ENCODE measurements at regions not wholly inside any gene's neighbourhood (a gene's known extent, or its start where the extent isn't known, plus 50 kb on each side); places are given as distances from the start of the nearest gene placed in this dataset.
"Not testable (repeated sequence)": the region's sequence is repeated elsewhere in the genome, so short reads cannot be mapped to it uniquely, and the experiment has no call there.

- no peak for DNase-seq (ENCODE audit: low read depth in 2 of 2)
Observed at GRCh38 chr4:101670370-101670769, 120.2 kb upstream of the BANK1 start.

DNA sequence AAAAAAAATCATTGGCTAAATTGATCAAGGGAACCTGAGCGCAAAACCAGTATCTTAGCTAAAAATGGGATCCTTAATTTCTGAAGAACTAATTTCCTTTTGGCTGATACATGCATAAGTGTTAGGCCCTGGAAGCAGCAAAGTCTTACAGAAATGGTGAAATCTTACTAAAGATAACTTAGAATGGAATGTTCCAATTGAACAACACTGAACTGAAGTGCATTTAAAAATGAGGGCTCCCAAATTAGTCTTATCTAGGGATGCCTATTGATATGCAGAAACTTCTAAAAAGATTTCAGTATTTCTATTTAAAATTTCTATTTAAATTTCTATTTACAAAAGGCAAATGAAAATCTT is 120.7 kb upstream of the BANK1 start:
- no peak for DNase-seq (ENCODE audit: low read depth in 2 of 2)

- DNase-seq (ENCODE audit: low read depth in 2 of 2): no peak
Observed at GRCh38 chr4:101669138-101669831, 121.2 kb upstream of the BANK1 start.

DNA sequence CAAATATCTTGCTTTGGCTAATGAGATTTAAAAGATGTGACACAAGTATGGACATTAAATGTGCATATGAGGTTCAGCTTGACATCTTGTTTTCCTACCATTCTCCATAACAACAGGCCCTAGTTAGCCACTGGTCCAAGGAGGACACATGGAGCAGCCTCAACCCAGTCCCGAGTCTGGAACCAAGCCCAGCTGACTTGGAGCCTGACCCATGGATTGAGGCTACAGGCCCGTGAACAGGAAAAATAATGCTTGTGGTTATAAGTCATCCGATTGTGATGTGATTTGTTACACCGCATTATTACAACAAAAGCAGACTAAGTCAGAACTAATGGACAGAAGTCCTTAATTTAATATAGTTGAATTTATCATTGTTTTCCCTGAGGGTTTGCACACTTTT is 123.2 kb upstream of the BANK1 start:
- no peak for DNase-seq (ENCODE audit: low read depth in 2 of 2)

DNA sequence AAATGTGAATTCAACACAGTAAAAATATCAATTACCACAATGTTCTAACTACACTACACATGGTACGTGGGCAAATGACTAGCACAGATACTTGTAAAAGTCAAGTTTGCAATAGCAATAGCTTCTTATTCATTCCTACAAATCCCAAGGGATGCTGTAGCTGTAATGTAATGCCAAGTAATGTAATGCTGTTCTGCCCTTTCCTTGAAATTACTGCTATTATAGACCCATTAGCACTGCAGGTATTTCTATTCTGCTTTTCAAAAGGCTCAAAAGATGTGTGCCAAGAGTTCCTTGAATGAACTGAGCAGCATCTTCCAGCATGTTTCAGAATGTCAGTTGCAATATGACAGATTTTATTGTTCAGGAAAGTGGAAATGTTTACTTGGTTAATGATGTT is 129.9 kb upstream of the BANK1 start:
- no peak for DNase-seq (ENCODE audit: low read depth in 2 of 2)

DNA sequence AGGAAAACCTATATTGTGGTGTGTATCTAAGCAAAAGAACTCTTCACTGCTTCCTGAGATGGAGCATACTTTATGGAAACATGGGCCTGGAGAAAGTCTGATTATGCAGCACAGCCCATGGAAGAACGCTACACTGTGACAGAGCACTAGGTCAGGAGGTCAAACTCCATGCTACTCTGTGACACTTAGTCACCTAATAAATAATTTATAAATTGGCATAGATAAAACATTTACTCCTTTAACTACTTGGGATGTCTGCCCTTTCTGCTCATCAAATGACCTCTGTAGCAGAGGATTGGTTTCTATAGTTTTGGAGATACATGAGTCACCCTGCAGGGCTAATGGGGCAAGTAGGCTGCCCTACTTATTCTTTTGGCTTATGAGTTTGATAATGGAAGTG is 134.7 kb upstream of the BANK1 start:
- DNase-seq (ENCODE audit: low read depth in 2 of 2): no peak

DNA sequence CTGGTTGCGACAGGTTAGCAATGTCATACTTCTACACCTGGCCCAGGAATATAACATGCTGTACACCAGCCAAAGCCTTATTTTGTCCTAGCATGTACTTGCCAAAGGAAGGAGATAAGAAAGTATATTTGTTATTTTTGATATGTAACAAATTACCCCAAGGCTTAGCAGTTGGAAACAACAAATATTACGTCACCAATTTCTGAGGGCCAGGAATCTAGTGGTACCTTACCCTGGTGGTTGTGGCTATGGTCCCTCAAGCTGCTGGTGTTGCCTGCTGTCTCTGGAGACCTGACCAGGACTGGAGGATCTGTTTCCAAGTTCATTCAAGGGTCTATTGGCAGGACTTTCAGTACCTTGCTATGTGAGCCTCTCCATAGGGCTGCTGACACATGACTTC is 135.5 kb upstream of the BANK1 start:
- no peak for DNase-seq (ENCODE audit: low read depth in 2 of 2)

DNA sequence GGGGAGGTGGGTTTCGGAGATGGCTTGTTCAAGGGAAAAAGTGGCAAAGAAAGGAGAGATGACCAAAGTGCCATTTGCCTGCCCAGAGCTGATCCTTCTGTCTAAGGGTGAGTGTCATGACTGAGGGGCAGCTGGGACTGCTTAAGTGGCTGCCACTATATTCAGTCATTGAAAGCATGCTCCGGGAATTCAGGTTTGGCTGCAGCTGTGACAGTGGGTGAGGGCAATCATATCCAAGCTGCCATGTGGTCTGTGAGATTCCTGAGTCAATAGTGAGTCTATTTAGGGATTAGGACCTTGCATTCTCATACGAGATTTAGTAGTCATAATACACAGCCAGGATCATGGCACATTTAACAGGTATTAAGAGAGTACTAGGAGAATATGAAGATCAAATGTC is 138.8 kb upstream of the BANK1 start:
- DNase-seq (ENCODE audit: low read depth in 2 of 2): no peak

DNA sequence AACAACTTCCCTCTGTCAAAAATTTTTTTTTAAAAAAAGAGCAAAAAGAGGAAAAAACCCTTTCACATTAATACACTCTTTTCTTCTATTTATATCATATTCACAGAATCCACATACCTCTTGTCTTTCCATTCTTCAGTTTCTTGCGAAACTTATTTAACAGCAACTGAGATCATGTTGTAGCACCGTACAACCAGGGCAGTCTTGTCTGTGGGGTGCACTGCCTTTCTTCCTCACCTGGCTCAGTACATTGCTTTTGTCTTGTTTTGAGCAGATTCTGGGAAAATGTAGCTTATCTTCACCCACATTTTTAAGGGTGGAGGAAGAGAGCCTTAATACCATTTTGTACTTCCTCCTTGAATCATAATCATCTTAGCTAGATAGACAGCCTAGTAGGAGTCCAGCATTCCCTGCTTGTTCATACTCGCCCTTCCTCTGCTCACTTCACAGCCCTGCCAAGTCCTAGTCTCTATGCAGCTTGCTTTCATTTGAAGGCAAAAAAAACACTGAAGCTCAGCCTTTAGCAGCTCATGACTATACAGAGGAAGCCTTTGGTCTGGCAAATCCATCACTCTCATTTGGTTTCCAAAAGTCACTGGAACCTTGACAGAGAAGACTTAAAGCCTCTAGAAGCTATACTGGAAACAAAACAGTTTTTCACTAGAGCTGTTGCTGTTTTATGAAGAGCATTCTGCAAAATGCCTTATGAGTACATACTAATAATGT is 140.6 kb upstream of the BANK1 start:
- no peak for DNase-seq (ENCODE audit: low read depth in 2 of 2)

GRCh38 chr4:101647710-101648034 is 142.9 kb upstream of the BANK1 start:
- no peak for DNase-seq (ENCODE audit: low read depth in 2 of 2)

- no peak for DNase-seq (ENCODE audit: low read depth in 2 of 2)
Observed at GRCh38 chr4:101644516-101644915, 146.0 kb upstream of the BANK1 start.

DNA sequence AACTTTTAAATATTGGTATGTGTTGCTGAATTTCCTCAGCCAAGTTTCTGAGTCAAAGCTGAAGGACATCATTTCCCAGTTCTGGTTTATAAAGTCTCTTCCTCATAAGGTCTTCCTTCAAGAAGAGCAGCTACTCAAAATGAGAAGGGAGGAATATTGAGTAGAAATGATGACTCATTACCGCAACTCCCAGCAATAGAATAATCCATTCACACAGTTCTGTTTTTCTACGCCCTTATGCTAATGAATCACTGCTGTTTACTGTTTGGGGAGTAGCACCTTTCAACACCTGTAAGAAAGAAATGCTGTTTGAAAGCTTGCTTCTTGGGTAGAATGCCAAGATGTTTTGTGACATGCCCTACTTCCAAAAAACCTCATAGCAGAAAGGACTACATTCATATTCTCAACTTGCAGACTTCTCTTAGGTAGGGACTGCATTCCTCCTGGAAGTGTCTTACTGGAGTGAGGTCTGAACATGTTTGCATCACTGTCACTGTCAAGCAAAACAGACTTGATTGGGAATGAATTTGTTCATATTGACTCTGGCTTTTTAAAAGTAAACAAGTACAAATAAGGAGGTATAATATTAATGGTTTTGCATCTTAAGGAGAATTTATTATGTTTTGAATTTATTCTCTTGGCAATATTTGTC is 147.2 kb upstream of the BANK1 start:
- no peak for DNase-seq (ENCODE audit: low read depth in 2 of 2)

- not testable (repeated sequence) for DNase-seq (ENCODE audit: low read depth in 2 of 2)
Observed at GRCh38 chr4:101632766-101633165, 157.8 kb upstream of the BANK1 start.

DNA sequence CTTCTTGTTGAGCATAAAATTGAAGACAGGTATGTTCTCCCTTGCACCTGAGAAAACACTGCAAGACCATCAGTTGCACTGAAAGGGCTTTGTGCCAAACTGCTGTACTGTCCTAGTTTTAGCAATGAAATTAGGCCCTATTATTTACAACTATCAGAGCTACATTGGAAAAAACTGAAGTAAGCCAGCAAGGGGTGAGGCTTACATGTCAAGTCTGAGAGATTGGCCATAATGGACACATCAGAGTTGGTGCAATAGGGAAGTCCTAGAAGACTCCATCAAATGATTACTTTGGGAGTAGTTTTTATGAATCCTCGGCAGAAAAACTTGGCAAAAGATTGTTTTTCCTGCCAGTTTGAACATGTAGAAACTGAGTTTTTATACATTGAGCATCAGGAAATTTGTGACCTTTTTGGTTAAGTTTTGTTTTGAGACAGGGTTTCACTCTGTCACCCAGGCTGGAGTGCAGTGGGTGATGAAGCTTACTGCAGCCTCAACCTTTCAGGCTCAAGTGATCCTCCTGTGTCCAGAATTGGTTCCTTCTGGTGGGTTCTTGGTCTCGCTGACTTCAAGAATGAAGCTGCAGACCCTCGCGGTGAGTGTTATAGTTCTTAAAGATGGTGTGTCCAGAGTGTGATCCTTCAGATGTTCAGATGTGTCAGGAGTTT is 160.1 kb upstream of the BANK1 start:
- DNase-seq (ENCODE audit: low read depth in 2 of 2): no peak

DNA sequence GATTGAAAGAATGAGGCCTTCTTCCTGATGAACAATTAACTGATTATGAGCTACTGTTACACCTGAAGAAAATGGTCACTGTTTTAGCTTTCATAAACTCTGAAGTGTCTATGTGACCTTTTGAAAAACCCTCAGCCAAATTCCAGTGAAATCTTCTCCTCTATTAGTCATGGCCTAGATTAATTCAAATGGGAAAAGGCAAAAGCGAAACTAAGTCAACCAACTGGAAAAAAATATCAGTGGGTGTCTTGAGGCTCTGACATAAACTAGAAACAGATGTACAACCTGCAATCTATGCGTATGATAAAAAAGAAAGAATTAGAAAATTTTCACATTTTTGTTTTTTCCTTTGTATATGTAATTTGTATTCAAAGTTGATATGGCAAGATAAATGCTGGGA is 169.4 kb upstream of the BANK1 start:
- no peak for DNase-seq (ENCODE audit: low read depth in 2 of 2)

- no peak for DNase-seq (ENCODE audit: low read depth in 2 of 2)
Observed at GRCh38 chr4:101615652-101616051, 174.9 kb upstream of the BANK1 start.

GRCh38 chr4:101606989-101607388 is 183.5 kb upstream of the BANK1 start:
- DNase-seq (ENCODE audit: low read depth in 2 of 2): not testable (repeated sequence)

GRCh38 chr4:101604976-101605375 is 185.6 kb upstream of the BANK1 start:
- no peak for DNase-seq (ENCODE audit: low read depth in 2 of 2)

GRCh38 chr4:101600287-101600686 is 190.2 kb upstream of the BANK1 start:
- no peak for DNase-seq (ENCODE audit: low read depth in 2 of 2)

DNA sequence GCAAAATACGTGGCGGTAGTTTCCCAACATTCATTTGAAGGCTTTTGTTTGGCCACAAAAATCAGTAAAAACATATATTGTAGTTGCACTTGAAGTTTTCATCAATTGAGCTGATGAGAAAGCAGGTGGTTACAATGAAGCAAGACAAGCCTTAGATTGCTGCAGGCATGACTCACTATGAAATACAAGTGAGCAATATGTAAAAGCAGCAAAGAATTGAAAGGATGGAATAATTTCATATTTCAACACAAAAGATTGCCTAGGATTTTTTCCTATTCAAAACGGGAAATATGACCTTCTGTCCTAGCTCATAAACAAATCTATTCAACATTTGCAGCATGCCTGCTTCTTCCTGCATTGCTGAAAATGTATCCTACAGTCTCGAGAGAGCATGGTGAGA is 190.9 kb upstream of the BANK1 start:
- no peak for DNase-seq (ENCODE audit: low read depth in 2 of 2)

DNA sequence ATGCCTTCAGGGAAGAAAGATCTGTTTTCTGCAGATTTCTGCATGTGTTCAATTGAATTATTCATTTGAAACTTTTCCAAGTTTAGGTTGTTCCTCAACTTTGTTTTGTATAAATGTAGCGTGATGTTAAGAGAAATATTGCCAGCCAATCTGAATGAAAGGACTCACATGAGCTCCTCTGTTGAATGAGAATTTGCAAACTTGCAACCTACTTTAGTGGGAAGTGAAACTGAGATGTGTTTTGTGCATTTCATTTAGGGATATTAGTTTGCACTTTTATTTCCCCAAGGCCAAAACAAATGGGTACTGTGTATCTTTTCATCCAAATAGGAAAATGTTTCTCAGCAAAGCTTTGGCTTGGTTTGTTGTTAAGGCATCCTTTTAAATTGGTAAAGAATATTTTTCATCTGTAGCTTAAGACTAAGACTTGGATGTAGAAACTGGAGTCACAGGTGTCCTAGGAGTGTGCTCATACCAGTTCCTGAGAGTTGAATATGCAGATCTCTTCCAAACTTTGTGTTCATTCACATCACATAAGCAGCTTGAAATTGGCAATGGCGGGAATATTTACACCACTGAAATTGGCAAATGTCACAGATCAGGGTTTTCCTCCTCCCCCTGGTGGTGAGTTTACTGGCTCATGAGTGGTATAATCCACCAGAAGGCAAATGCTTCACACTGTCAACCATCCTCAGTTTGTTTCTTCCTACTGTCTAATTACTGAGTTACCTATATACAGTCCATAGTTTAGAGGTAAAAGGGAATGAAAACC is 193.6 kb upstream of the BANK1 start:
- peak in 1 of 2 donors; percentile 13 for DNase-seq (ENCODE audit: low read depth in 2 of 2)

GRCh38 chr4:101594588-101594987 is 195.9 kb upstream of the BANK1 start:
- DNase-seq (ENCODE audit: low read depth in 2 of 2): no peak

All from stimulated activated CD4-positive, alpha-beta T cell treated with anti-CD3 and anti-CD28 coated beads, Interleukin-1b, Interleukin-23, amount 100 ng/mL, for 4 hours (primary cell).